SK-N-SH (cell line): ENCODE measurements at regions not wholly inside any gene's neighbourhood (a gene's known extent, or its start where the extent isn't known, plus 50 kb on each side); places are given as distances from the start of the nearest gene placed in this dataset.

Experiments used
- CTCF ChIA-PET: fragments of 300-600, 350-600 bp; formaldehyde crosslinking; extraction: SDS; loops from one replicate; lab custom pipeline; 2021; lab: Yijun Ruan, JAX
- POLR2A ChIA-PET: fragments of 350-600 bp; sonication (Branson Sonifier 250); formaldehyde crosslinking; extraction: SDS; loops from one replicate; lab custom pipeline; 2020; ENCODE audit warnings: antibody characterized with exemption, inconsistent platforms; lab: Yijun Ruan, JAX
- DNase-seq: peaks from one replicate; pipeline ENCODE4 v3.0.0; 2012
- H2AFZ ChIP-seq: fragments of 200-600 bp; sonication (generic); 2 replicates; pipeline ENCODE4 v1.8.1; 2016; ENCODE audit warnings: antibody characterized with exemption, mild to moderate bottlenecking, low read depth
- H3F3A ChIP-seq: fragments of 200-600 bp; sonication (generic); replicated peaks from 2 replicates; pipeline ENCODE3; 2016; ENCODE audit warnings: antibody characterized with exemption, mild to moderate bottlenecking; ENCODE audit not compliant: insufficient read depth
- H3K27ac ChIP-seq, 2 experiments: fragments of 200-500 bp in 1 of 2; fragments of 200-600 bp in 1 of 2; sonication (Bioruptor generic) in 1 of 2; sonication (generic), shearing (Covaris generic) in 1 of 2; 2 replicates each; pipeline versions ENCODE4 v1.5.1 to v1.6.1; 2014 to 2016; ENCODE audit warnings: low read depth in 2 of 2, inconsistent platforms in 1 of 2, low read length in 1 of 2, mild to moderate bottlenecking in 1 of 2, mixed read lengths in 1 of 2
- H3K27me3 ChIP-seq: fragments of 200-600 bp; sonication (generic), shearing (Covaris generic); 2 replicates; pipeline ENCODE4 v1.6.1; 2016; ENCODE audit warnings: mixed run types; ENCODE audit not compliant: insufficient read depth
- H3K36me3 ChIP-seq, 2 experiments: fragments of 200-500 bp in 1 of 2; fragments of 200-600 bp in 1 of 2; sonication (Bioruptor generic) in 1 of 2; sonication (generic) in 1 of 2; replicated peaks in 1 of 2; 2 replicates each; pipeline versions ENCODE3 to v1.5.1; 2014 to 2016; ENCODE audit warnings: low read length in 1 of 2, mild to moderate bottlenecking in 1 of 2; ENCODE audit not compliant: insufficient read depth in 2 of 2, control insufficient read depth in 1 of 2
- H3K4me1 ChIP-seq, 2 experiments: fragments of 200-500 bp in 1 of 2; fragments of 200-600 bp in 1 of 2; sonication (Bioruptor generic) in 1 of 2; sonication (generic), shearing (Covaris generic) in 1 of 2; 2 replicates each; pipeline versions ENCODE4 v1.5.1 to v1.6.1; 2014 to 2016; ENCODE audit warnings: low read depth in 1 of 2, low read length in 1 of 2, mixed run types in 1 of 2; ENCODE audit not compliant: insufficient read depth in 2 of 2, control insufficient read depth in 1 of 2
- H3K4me2 ChIP-seq: fragments of 200-600 bp; sonication (generic), shearing (Covaris generic); 2 replicates; pipeline ENCODE4 v1.6.1; 2017; ENCODE audit warnings: mixed run types
- H3K4me3 ChIP-seq, 2 experiments: fragments of 200-500 bp in 1 of 2; fragments of 200-600 bp in 1 of 2; sonication (Bioruptor generic) in 1 of 2; sonication (generic), shearing (Covaris generic) in 1 of 2; 2 replicates each; pipeline versions ENCODE4 v1.5.1 to v1.8.1; 2014 to 2016; ENCODE audit warnings: low read depth in 2 of 2, inconsistent platforms in 1 of 2, low read length in 1 of 2, mild to moderate bottlenecking in 1 of 2, mixed read lengths in 1 of 2, moderate library complexity in 1 of 2
- H3K79me2 ChIP-seq: fragments of 200-600 bp; sonication (generic); 2 replicates; pipeline ENCODE4 v1.8.1; 2017; ENCODE audit warnings: mild to moderate bottlenecking; ENCODE audit not compliant: insufficient read depth
- H3K9ac ChIP-seq: fragments of 200-600 bp; sonication (generic); 2 replicates; pipeline ENCODE4 v1.6.1; 2017; ENCODE audit warnings: mixed run types
- H3K9me2 ChIP-seq: fragments of 200-600 bp; sonication (generic); 2 replicates; pipeline ENCODE4 v1.6.1; 2017; ENCODE audit warnings: mixed run types
- H3K9me3 ChIP-seq: fragments of 200-600 bp; sonication (generic); 2 replicates; pipeline ENCODE4 v1.6.1; 2017; ENCODE audit warnings: mixed run types, mild to moderate bottlenecking, moderate library complexity
- H4K20me1 ChIP-seq: fragments of 200-600 bp; sonication (generic); 2 replicates; pipeline ENCODE4 v1.6.1; 2017; ENCODE audit warnings: mild to moderate bottlenecking, mixed run types; ENCODE audit not compliant: insufficient read depth
- CHD2 ChIP-seq: fragments of 150-350 bp; IDR thresholded peaks from 2 replicates; pipeline ENCODE4 v1.6.1; 2018; ENCODE audit warnings: low read length; ENCODE audit not compliant: partially characterized antibody
- EP300 ChIP-seq, 2 experiments: IDR thresholded peaks; 2 replicates each; pipeline versions ENCODE4 v1.4.0 to v1.6.1; 2012; ENCODE audit warnings: borderline replicate concordance in 1 of 2, low read depth in 1 of 2, low read length in 1 of 2
- EZH2phosphoT487 ChIP-seq: fragments of 200-600 bp; sonication (generic); IDR thresholded peaks from 2 replicates; pipeline ENCODE4 v1.6.1; 2017; ENCODE audit warnings: low read depth, mixed run types, mild to moderate bottlenecking, antibody characterized with exemption, moderate library complexity, borderline replicate concordance
- FOXJ3 ChIP-seq: sonication (generic); formaldehyde crosslinking; IDR thresholded peaks from 2 replicates; pipeline ENCODE4 v1.5.1; 2020; ENCODE audit warnings: mild to moderate bottlenecking, missing genetic modification reagents
- GATA2 ChIP-seq: sonication (generic); formaldehyde crosslinking; IDR thresholded peaks from 2 replicates; pipeline ENCODE4 v1.5.0; 2020; ENCODE audit warnings: mild to moderate bottlenecking, missing genetic modification reagents
- MXI1 ChIP-seq: IDR thresholded peaks from 2 replicates; pipeline ENCODE4 v1.6.1; 2012; ENCODE audit warnings: mild to moderate bottlenecking, low read depth, low read length, improper control_type of control experiment
- NFIC ChIP-seq: IDR thresholded peaks from 2 replicates; pipeline ENCODE4 v1.4.0; 2012; ENCODE audit warnings: borderline replicate concordance
- NRF1 ChIP-seq: IDR thresholded peaks from 2 replicates; pipeline ENCODE4 v1.6.1; 2012; ENCODE audit warnings: low read depth, mild to moderate bottlenecking, low read length
- RAD21 ChIP-seq: IDR thresholded peaks from 2 replicates; pipeline ENCODE4 v1.6.1; 2012; ENCODE audit warnings: mild to moderate bottlenecking, low read length
- RFX5 ChIP-seq: IDR thresholded peaks from 2 replicates; pipeline ENCODE4 v1.6.1; 2012; ENCODE audit warnings: mild to moderate bottlenecking, improper control_type of control experiment, low read length
- TAF1 ChIP-seq: IDR thresholded peaks from 2 replicates; pipeline ENCODE4 v1.6.1; 2012; ENCODE audit warnings: low read depth, mild to moderate bottlenecking, low read length, moderate library complexity, borderline replicate concordance
- WGBS: methylation state at CpG from one replicate; pipeline ENCODE4 v1.1.6; 2017; ENCODE audit warnings: low lambda C conversion rate; 5-methylcytosine and 5-hydroxymethylcytosine counted together
- TF ChIP-seq, protein P1 (sequence below): fragments of 200-600 bp; sonication (generic); IDR thresholded peaks from 2 replicates; pipeline ENCODE4 v1.6.1; 2017; ENCODE audit warnings: antibody characterized with exemption, mild to moderate bottlenecking, moderate library complexity
- TF ChIP-seq, protein P2 (sequence below): IDR thresholded peaks from 2 replicates; pipeline ENCODE4 v1.4.0; 2012; ENCODE audit warnings: low read depth, borderline replicate concordance
- TF ChIP-seq, protein P3 (sequence below): IDR thresholded peaks from 2 replicates; pipeline ENCODE4; 2012
- TF ChIP-seq, protein P4 (sequence below): IDR thresholded peaks from 2 replicates; pipeline ENCODE4 v1.4.0; 2012; ENCODE audit warnings: low read depth
- TF ChIP-seq, protein P5 (sequence below): IDR thresholded peaks from 2 replicates; pipeline ENCODE4 v1.4.0; 2012; ENCODE audit warnings: low read depth, borderline replicate concordance

DNA sequence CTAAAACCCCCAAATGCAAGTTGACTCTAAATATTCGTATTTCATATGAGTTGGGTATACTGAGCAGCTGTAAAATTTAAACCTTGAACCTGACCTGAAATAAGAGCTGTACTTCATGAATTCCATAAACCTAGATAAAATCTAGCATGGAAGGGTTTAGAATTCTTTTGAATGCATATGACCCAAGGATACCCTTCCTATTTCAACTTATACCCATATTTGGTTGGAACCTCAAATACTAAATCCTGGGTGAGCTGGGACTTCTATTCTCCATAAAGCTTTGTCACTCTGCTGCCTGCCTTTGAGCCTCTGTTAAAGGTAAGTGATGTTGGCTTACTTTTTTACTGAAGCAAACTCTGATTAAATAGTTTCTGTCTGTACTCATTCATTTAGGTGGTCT, 994.6 kb downstream of the SUCLG1 start:
- CTCF ChIA-PET, result no interaction called here
- H3F3A ChIP-seq, result no peaks in the 10 kb centered on the region
- WGBS, result 0% methylated on average over 1 of the region's 1 CpG

More for the DNA sequence above, 994.6 kb downstream of the SUCLG1 start:
- H3K79me2 ChIP-seq, result no peaks in the 10 kb centered on the region
- H3K27me3 ChIP-seq, result no peaks in the 10 kb centered on the region
- no peak for DNase-seq
- no peak overlapping the region for H3K9ac ChIP-seq
- H3K27ac ChIP-seq, result no peak overlapping the region
- no peaks in the 10 kb centered on the region for H3K4me1 ChIP-seq
- H3K9me2 ChIP-seq, result no peaks in the 10 kb centered on the region
- no peak for TF ChIP-seq EZH2phosphoT487
- no peak for TF ChIP-seq RFX5
- TF ChIP-seq, protein P1, sequence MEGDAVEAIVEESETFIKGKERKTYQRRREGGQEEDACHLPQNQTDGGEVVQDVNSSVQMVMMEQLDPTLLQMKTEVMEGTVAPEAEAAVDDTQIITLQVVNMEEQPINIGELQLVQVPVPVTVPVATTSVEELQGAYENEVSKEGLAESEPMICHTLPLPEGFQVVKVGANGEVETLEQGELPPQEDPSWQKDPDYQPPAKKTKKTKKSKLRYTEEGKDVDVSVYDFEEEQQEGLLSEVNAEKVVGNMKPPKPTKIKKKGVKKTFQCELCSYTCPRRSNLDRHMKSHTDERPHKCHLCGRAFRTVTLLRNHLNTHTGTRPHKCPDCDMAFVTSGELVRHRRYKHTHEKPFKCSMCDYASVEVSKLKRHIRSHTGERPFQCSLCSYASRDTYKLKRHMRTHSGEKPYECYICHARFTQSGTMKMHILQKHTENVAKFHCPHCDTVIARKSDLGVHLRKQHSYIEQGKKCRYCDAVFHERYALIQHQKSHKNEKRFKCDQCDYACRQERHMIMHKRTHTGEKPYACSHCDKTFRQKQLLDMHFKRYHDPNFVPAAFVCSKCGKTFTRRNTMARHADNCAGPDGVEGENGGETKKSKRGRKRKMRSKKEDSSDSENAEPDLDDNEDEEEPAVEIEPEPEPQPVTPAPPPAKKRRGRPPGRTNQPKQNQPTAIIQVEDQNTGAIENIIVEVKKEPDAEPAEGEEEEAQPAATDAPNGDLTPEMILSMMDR, result no peak
- TF ChIP-seq, protein P2, sequence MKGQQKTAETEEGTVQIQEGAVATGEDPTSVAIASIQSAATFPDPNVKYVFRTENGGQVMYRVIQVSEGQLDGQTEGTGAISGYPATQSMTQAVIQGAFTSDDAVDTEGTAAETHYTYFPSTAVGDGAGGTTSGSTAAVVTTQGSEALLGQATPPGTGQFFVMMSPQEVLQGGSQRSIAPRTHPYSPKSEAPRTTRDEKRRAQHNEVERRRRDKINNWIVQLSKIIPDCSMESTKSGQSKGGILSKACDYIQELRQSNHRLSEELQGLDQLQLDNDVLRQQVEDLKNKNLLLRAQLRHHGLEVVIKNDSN, result no peak
- no peak for TF ChIP-seq EP300 (IDR thresholded peaks at IDR 0.05; ENCODE audit: borderline replicate concordance in 1 of 2, low read depth in 1 of 2, low read length in 1 of 2)
- TF ChIP-seq, protein P3, sequence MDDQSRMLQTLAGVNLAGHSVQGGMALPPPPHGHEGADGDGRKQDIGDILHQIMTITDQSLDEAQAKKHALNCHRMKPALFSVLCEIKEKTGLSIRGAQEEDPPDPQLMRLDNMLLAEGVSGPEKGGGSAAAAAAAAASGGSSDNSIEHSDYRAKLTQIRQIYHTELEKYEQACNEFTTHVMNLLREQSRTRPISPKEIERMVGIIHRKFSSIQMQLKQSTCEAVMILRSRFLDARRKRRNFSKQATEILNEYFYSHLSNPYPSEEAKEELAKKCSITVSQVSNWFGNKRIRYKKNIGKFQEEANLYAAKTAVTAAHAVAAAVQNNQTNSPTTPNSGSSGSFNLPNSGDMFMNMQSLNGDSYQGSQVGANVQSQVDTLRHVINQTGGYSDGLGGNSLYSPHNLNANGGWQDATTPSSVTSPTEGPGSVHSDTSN, result no peak
- TF ChIP-seq RAD21, result no peak
- no peak for TF ChIP-seq TAF1
- no peak for TF ChIP-seq FOXJ3 (CRISPR knock-in tag)
- no peak for TF ChIP-seq GATA2 (CRISPR knock-in tag)
- TF ChIP-seq, protein P4, sequence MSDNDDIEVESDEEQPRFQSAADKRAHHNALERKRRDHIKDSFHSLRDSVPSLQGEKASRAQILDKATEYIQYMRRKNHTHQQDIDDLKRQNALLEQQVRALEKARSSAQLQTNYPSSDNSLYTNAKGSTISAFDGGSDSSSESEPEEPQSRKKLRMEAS, result no peak
- TF ChIP-seq, protein P5, sequence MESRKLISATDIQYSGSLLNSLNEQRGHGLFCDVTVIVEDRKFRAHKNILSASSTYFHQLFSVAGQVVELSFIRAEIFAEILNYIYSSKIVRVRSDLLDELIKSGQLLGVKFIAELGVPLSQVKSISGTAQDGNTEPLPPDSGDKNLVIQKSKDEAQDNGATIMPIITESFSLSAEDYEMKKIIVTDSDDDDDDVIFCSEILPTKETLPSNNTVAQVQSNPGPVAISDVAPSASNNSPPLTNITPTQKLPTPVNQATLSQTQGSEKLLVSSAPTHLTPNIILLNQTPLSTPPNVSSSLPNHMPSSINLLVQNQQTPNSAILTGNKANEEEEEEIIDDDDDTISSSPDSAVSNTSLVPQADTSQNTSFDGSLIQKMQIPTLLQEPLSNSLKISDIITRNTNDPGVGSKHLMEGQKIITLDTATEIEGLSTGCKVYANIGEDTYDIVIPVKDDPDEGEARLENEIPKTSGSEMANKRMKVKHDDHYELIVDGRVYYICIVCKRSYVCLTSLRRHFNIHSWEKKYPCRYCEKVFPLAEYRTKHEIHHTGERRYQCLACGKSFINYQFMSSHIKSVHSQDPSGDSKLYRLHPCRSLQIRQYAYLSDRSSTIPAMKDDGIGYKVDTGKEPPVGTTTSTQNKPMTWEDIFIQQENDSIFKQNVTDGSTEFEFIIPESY, result no peak
- TF ChIP-seq MXI1, result no peak
- no peak for TF ChIP-seq NRF1
- TF ChIP-seq CHD2, result no peak
- no peak for TF ChIP-seq NFIC
- H3K9me3 ChIP-seq, result no peaks in the 10 kb centered on the region
- H4K20me1 ChIP-seq, result no peaks in the 10 kb centered on the region
- no peaks in the 10 kb centered on the region for H3K36me3 ChIP-seq
- H2AFZ ChIP-seq, result no peak overlapping the region
- POLR2A ChIA-PET, result no interaction called here
- no peak overlapping the region for H3K4me2 ChIP-seq
- H3K4me3 ChIP-seq, result no peak overlapping the region
